ENCODE measurements at regions not wholly inside any gene's neighbourhood (a gene's known extent, or its start where the extent isn't known, plus 50 kb on each side); places are given as distances from the start of the nearest gene placed in this dataset.
"Not testable (repeated sequence)": the region's sequence is repeated elsewhere in the genome, so short reads cannot be mapped to it uniquely, and the experiment has no call there.

DNA sequence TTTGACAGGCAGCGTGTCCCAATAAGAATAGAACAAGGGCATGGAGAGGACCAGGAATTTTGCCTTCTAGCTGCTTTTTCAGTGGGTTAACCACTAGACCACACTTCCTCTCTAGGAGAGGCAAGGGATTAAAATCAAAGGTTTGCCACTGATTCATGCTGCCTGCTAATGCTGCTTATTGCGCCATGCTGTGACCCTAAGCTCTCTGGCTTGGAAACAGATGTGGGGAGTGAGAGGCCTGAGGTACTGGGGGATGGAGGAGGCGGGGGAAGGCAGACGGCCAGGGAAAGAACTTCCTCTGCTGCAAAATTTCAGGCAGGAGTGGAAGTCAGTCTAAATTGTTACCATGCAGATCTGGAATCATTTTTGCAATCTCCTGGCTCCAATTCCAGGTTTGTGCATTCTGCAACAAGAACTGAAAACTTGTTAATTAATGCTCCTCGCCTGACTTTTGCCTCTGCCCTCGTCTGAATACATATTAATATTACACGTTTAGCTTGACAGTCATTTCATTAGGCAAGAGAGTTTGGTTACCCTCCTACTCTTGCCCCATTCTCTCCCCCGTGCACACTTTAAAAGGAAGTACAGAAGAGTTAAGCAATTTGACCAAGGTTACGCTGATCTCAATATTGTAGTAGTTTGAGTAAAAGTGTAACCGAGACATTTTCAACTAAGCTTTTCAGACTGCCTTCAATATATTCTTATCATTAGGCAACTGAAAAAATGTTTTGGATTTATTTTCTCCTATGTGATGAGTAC is 121.7 kb upstream of the SPRED1 start:
- Mint-ChIP-seq H3K27me3 (peaks cover 6% of the 10 kb centered on the region), H3K4me1 (peaks cover 7% of the 10 kb centered on the region), H3K27ac (no peak overlapping the region), H3K4me3 (no peak overlapping the region), H3K36me3 (ENCODE audit: low read depth) (no peaks in the 10 kb centered on the region), H3K9me3 (no peaks in the 10 kb centered on the region)
- intact Hi-C loops (cut with micrococcal nuclease): no loop called here
- no peak for DNase-seq

DNA sequence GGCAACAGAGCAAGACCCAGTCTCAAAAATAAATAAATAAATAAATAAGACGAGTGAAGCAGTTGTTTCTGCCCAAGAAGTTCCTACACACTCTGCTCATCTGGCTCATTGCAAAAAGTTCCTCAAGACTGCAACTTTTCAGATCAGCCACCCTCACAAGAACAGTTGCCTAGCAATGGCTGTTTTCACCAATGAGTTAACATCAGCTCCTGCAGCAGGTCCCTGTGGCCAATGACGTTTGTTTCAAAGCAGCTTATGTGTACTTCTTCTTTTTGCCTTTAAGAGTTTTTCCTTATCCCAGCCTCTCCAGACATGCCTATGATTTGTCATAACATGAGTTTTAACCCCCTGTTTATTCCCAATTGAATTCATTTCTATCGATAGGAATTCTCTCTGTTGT is 118.4 kb upstream of the SPRED1 start:
- intact Hi-C loops (cut with micrococcal nuclease): no loop called here
- peaks cover 7% of the 10 kb centered on the region for H3K4me1 Mint-ChIP-seq

DNA sequence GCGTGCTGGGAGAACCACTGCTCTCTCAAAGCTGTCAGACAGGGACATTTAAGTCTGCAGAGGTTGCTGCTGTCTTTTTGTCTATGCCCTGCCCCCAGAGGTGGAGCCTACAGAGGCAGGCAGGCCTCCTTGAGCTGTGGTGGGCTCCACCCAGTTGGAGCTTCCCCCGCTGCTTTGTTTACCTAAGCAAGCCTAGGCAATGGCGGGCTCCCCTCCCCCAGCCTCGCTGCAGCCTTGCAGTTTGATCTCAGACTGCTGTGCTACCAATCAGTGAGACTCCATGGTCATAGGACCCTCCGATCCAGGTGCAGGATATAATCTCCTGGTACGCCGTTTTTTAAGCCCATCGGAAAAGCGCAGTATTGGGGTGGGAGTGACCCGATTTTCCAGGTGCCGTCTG is 110.4 kb upstream of the SPRED1 start:
- H3K4me3 Mint-ChIP-seq; DNase-seq; H3K36me3 Mint-ChIP-seq (ENCODE audit: low read depth); H3K4me1 Mint-ChIP-seq; H3K27ac Mint-ChIP-seq; H3K9me3 Mint-ChIP-seq; H3K27me3 Mint-ChIP-seq; intact Hi-C loops (cut with micrococcal nuclease): not testable (repeated sequence)

More for the DNA sequence above, 118.4 kb upstream of the SPRED1 start:
- H3K4me3 Mint-ChIP-seq: no peak overlapping the region
- no peaks in the 10 kb centered on the region for H3K36me3 Mint-ChIP-seq (ENCODE audit: low read depth)
- no peak for DNase-seq
- no peaks in the 10 kb centered on the region for H3K9me3 Mint-ChIP-seq
- no peak overlapping the region for H3K27ac Mint-ChIP-seq
- peaks cover 5% of the 10 kb centered on the region for H3K27me3 Mint-ChIP-seq

DNA sequence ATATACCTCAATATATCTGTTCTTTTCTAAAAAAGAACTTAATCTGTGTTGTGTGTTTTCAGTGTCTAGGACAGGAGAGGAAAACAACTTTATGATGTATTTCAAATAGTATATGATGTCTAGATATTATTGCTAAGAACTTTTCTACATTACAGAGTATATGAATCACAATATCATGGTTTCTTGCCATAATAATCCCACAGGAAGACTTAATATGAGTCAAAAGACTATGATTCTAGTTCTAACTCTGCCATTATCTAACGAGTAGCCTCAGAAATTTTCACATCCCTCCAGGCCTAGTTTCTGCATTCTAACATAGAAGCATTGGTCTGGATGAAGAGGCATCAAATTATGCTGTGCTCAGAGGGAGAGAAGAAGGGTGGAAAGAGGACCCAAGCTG is 107.7 kb upstream of the SPRED1 start:
- Mint-ChIP-seq H3K36me3 (ENCODE audit: low read depth) (no peaks in the 10 kb centered on the region), H3K27me3 (no peaks in the 10 kb centered on the region), H3K4me3 (no peak overlapping the region), H3K27ac (no peak overlapping the region), H3K4me1 (peaks cover 5% of the 10 kb centered on the region), H3K9me3 (peaks cover under 1% of the 10 kb centered on the region)
- no peak for DNase-seq
- intact Hi-C loops (cut with micrococcal nuclease): no loop called here

DNA sequence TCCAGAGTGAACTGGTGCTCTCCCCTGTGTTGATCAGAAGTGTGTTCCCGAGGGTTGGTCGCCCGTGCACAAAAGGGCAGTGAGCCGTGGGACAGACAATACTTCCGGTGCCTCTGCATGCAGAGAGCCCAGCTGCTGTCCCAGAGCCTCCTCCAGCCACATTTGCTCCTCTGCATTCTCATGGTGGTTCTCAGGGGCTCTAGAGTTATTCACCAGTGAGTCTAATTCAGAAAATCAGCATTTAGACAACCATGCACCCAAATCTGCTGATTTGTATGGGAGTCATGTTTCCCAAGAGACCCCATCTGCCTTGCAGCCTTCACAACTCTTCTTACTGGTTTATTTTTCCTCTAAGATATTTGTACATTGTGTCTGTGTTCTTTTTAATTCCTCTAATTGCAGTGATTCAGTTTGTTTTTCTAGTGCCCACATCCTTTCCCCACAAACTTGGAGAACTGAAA is 107.0 kb upstream of the SPRED1 start:
- intact Hi-C loops (cut with micrococcal nuclease): no loop called here
- Mint-ChIP-seq H3K36me3 (ENCODE audit: low read depth) (no peaks in the 10 kb centered on the region), H3K27ac (no peak overlapping the region), H3K27me3 (no peaks in the 10 kb centered on the region), H3K4me3 (no peak overlapping the region), H3K4me1 (peaks cover 5% of the 10 kb centered on the region), H3K9me3 (peaks cover 3% of the 10 kb centered on the region)
- DNase-seq: no peak

DNA sequence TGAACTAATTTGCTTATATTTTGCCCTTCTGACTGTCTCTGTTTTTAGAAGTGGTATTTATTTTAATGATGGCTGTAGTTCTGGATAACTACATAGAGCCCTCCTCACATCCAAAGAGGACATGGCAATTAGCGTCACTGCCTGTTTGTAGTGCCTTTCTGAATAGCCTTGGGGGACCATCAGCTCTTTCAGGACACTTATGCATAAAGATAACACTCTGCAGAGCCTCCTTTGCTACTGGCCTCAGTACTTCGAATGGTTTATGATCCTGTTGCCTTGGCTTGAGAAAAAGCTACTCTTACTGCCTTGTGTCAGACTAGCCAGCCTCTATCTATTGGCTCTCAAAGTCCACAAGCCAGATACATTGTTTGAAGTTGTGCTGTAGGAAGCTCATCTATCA is 105.4 kb upstream of the SPRED1 start:
- no peaks in the 10 kb centered on the region for H3K27me3 Mint-ChIP-seq
- no peak overlapping the region for H3K4me3 Mint-ChIP-seq
- H3K9me3 Mint-ChIP-seq: peaks cover 3% of the 10 kb centered on the region
- no peak overlapping the region for H3K27ac Mint-ChIP-seq
- intact Hi-C loops (cut with micrococcal nuclease): no loop called here
- no peaks in the 10 kb centered on the region for H3K36me3 Mint-ChIP-seq (ENCODE audit: low read depth)
- no peak for DNase-seq
- H3K4me1 Mint-ChIP-seq: peaks cover 5% of the 10 kb centered on the region

DNA sequence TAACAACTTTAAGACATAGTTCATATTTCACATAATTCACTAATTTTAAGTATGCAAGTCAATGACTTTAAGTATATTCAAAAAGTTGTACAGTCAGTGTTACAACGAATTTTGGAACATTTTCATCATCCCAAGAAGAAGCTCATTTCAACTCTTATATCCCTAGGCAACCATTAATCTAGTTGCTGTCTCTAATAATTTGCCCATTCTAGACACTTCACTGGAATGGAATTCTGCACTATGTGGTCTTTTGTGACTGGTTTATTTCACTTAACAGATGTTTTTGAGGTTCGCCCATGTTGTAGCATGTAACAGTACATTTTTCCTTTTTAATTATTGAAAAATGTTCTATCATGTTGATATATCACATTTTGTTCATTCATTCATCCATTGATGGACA is 104.2 kb upstream of the SPRED1 start:
- Mint-ChIP-seq H3K27ac (no peak overlapping the region), H3K4me1 (peaks cover 5% of the 10 kb centered on the region), H3K36me3 (ENCODE audit: low read depth) (no peaks in the 10 kb centered on the region), H3K9me3 (peaks cover 7% of the 10 kb centered on the region), H3K4me3 (no peak overlapping the region), H3K27me3 (peaks cover 1% of the 10 kb centered on the region)
- intact Hi-C loops (cut with micrococcal nuclease): no loop called here
- no peak for DNase-seq

DNA sequence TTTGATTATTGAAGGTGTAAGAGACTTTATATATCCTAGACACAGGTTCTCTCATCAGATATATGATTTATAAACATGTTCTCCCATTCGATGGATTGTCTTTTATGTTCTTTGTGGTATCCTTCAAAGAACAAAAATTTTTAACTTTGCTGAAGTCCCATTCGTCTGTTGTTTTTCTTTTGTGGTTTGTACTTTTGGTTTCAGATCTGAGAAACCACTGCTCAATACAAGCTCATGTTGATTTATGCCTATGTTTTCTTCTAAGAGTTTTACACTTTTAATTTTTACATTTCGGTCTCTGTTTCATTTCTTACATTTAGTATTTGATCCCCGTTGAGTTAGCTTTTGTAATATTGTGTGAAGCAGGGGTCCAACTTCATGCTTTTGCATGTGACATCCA is 103.3 kb upstream of the SPRED1 start:
- H3K9me3 Mint-ChIP-seq: peaks cover 7% of the 10 kb centered on the region
- peaks cover 3% of the 10 kb centered on the region for H3K27me3 Mint-ChIP-seq
- no peak for DNase-seq
- peaks cover 5% of the 10 kb centered on the region for H3K4me1 Mint-ChIP-seq
- H3K36me3 Mint-ChIP-seq (ENCODE audit: low read depth): no peaks in the 10 kb centered on the region
- H3K4me3 Mint-ChIP-seq: no peak overlapping the region
- intact Hi-C loops (cut with micrococcal nuclease): no loop called here
- H3K27ac Mint-ChIP-seq: no peak overlapping the region

DNA sequence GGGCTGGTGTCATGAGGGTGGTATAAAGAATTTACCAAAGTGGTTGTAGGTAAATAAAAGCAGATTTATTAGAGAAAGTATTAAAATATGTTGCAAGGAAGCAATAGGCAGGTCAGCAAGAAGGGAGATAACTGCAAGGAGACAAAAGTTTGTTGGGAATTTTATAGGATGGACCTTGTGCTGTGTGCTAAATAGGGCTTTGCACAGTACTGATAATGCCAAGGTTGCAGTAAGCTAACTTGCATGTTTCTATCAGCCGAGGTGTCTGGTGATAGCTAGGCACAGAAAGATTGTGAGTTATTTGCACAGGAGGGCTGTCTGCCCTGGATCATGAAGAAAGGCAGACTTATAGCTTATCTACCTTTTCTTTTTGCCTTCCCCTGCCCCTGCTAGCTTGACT is 102.5 kb upstream of the SPRED1 start:
- intact Hi-C loops (cut with micrococcal nuclease): no loop called here
- peaks cover 5% of the 10 kb centered on the region for H3K4me1 Mint-ChIP-seq
- H3K9me3 Mint-ChIP-seq: peaks cover 7% of the 10 kb centered on the region
- peaks cover 3% of the 10 kb centered on the region for H3K27me3 Mint-ChIP-seq
- H3K4me3 Mint-ChIP-seq: no peak overlapping the region
- no peak overlapping the region for H3K27ac Mint-ChIP-seq
- DNase-seq: no peak
- no peaks in the 10 kb centered on the region for H3K36me3 Mint-ChIP-seq (ENCODE audit: low read depth)

DNA sequence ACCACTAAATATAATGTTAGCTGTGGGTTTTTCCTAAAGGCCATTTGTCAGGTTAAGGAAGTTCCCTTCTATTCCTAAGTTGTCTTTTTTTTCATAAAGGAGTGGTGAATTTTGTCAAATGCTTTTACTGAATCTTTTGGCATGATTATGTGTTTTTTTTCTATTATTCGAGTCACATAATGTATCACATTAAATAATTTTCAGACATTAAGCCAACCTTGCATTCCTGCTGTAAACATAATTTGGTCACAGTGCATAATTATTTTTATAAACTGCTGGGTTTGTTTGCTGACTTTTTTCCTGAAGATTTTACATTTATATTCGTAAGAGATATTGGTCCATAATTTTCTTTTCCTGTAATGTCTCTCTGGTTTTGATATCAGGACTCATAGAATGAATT is 101.8 kb upstream of the SPRED1 start:
- DNase-seq: no peak
- Mint-ChIP-seq H3K27ac (no peak overlapping the region), H3K9me3 (peaks cover 7% of the 10 kb centered on the region), H3K4me1 (peaks cover 5% of the 10 kb centered on the region), H3K4me3 (no peak overlapping the region), H3K27me3 (peaks cover 3% of the 10 kb centered on the region), H3K36me3 (ENCODE audit: low read depth) (no peaks in the 10 kb centered on the region)
- intact Hi-C loops (cut with micrococcal nuclease): no loop called here

DNA sequence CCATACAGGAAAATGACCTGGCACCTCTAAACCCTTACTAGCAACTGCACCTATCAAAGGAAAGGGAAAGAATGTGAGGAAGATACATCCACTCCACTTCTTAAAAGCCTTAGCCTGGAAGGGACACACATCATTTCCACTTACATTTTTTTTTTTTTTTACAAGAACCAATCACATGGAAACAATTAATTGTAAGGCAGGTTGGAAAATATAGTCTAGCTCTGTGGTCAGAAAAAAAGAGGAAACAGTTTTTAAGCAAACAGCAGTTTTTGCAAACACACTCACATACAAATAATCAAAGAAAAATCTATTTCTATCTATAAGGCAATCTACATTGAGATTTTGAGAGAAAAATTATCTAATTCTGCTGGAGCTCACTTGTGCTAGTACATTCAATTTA is 98.9 kb upstream of the SPRED1 start:
- peaks cover 14% of the 10 kb centered on the region for H3K9me3 Mint-ChIP-seq
- DNase-seq: no peak
- no peak overlapping the region for H3K27ac Mint-ChIP-seq
- peaks cover 5% of the 10 kb centered on the region for H3K27me3 Mint-ChIP-seq
- intact Hi-C loops (cut with micrococcal nuclease): no loop called here
- no peak overlapping the region for H3K4me3 Mint-ChIP-seq
- peaks cover 5% of the 10 kb centered on the region for H3K4me1 Mint-ChIP-seq
- H3K36me3 Mint-ChIP-seq (ENCODE audit: low read depth): no peaks in the 10 kb centered on the region

DNA sequence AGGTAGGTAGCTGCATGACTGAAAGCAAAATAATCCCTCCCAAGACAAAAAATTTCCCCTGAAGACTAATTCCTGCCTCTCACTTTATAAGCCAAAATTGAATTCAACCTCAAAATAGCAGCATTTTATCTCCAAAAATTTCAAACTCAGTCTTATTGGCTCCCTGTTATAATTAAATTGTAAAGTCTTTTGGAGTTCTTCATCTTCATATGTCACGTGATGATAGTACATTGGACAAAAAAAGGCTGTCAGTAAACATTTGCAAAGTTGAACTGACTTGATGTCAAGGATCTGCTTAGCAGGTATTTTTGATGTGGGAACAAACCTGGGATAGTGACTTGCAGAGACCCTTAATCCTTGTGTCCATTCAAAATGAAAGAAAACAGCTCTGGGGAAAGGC is 98.4 kb upstream of the SPRED1 start:
- Mint-ChIP-seq H3K4me3 (no peak overlapping the region), H3K4me1 (peaks cover 4% of the 10 kb centered on the region), H3K27me3 (peaks cover 5% of the 10 kb centered on the region), H3K36me3 (ENCODE audit: low read depth) (no peaks in the 10 kb centered on the region), H3K9me3 (peaks cover 14% of the 10 kb centered on the region), H3K27ac (no peak overlapping the region)
- no peak for DNase-seq
- intact Hi-C loops (cut with micrococcal nuclease): no loop called here

DNA sequence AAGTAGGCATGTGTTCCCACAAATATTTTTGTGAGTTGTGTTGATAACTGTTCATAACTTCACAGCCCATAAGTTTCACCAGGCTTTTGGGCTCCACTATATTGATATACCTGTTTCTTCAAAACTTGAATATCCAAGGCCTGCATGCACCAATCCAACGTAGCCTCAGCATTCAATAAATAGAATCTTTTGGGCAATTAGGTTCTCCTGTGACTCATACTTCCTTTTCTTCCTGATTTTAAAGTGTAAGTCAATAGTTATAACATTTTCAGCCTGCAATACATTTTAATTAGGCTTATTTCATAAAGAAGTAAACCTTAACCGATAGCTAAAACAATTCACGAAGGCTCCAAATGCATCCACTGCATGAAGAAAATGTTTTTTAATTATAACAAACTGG is 97.8 kb upstream of the SPRED1 start:
- Mint-ChIP-seq H3K36me3 (ENCODE audit: low read depth) (no peaks in the 10 kb centered on the region), H3K4me1 (no peaks in the 10 kb centered on the region), H3K4me3 (no peak overlapping the region), H3K9me3 (peaks cover 14% of the 10 kb centered on the region), H3K27me3 (peaks cover 5% of the 10 kb centered on the region), H3K27ac (no peak overlapping the region)
- DNase-seq: no peak
- intact Hi-C loops (cut with micrococcal nuclease): no loop called here

DNA sequence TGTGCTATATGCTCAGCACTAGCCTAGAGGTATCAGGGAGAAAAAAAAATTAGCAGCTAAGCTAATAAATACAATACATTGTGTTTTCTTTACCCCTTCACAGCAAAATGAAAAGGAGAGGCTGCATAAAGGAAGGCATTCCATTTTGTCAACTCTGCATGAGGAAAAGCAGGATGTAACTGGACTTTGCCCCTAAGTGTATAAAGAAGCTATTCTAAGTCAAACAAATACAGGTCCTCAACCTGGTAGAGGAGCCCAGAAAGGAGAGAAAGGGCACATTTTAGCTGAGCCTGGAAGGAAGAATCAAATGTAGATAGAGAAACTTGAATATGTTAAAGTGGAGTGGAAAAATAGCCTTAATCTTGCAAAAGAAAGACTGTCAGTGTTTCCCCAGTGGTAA is 89.0 kb upstream of the SPRED1 start:
- H3K36me3 Mint-ChIP-seq (ENCODE audit: low read depth): no peaks in the 10 kb centered on the region
- H3K4me3 Mint-ChIP-seq: no peak overlapping the region
- no peaks in the 10 kb centered on the region for H3K4me1 Mint-ChIP-seq
- no peak overlapping the region for H3K27ac Mint-ChIP-seq
- peaks cover 10% of the 10 kb centered on the region for H3K27me3 Mint-ChIP-seq
- H3K9me3 Mint-ChIP-seq: no peaks in the 10 kb centered on the region
- intact Hi-C loops (cut with micrococcal nuclease): no loop called here
- DNase-seq: no peak

DNA sequence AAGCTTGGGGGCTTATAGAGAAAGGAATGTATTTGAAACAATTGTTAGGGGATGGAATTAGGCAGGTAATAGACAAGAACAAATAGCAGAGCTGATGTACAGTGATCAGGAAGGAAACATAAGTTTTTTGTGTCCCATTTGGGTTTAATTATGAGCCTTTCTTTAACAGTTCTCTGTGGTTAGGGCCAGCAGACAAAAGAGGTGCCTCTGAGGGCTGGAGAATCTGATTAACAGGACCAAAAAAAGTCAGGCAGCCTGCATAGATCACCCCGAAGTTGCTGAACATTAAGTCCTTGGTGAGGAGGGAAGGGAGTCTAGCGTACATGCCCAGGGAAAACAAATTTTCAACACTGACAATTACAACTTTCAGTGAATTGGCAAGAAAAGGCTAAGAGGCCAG is 88.6 kb upstream of the SPRED1 start:
- H3K9me3 Mint-ChIP-seq: no peaks in the 10 kb centered on the region

More for the DNA sequence above, 88.6 kb upstream of the SPRED1 start:
- H3K27me3 Mint-ChIP-seq: peaks cover 10% of the 10 kb centered on the region
- DNase-seq: no peak
- H3K4me3 Mint-ChIP-seq: no peak overlapping the region
- no peaks in the 10 kb centered on the region for H3K36me3 Mint-ChIP-seq (ENCODE audit: low read depth)
- H3K27ac Mint-ChIP-seq: no peak overlapping the region
- intact Hi-C loops (cut with micrococcal nuclease): no loop called here
- no peaks in the 10 kb centered on the region for H3K4me1 Mint-ChIP-seq

Data from activated CD4-positive, alpha-beta T cell treated with anti-CD3 and anti-CD28 coated beads, Interleukin-2, amount 10 ng/mL, durations not matched to agents 24 days and 14 days (primary cell).